ENCODE measurements at regions not wholly inside any gene's neighbourhood (a gene's known extent, or its start where the extent isn't known, plus 50 kb on each side); places are given as distances from the start of the nearest gene placed in this dataset.

GRCh38 chr6:47413752-47414422, 63.7 kb upstream of the CD2AP start (continued):
- TF ChIP-seq ZNF614 (CRISPR knock-in tag; IDR thresholded peaks at IDR 0.05; ENCODE audit: borderline replicate concordance) (0 out of 2 replicates have a peak, but pooled peaks have one; percentile 21), REST (IDR thresholded peaks at IDR 0.05; ENCODE audit: borderline replicate concordance in 1 of 2, low read depth in 1 of 2, low read length in 2 of 2) (no peak), FOXK1 (CRISPR knock-in tag; IDR thresholded peaks at IDR 0.05; ENCODE audit: borderline replicate concordance, low read depth) (no peak), MYNN (CRISPR knock-in tag; IDR thresholded peaks at IDR 0.05; ENCODE audit: low read depth) (no peak), PREB (CRISPR knock-in tag; IDR thresholded peaks at IDR 0.05) (no peak), MIXL1 (CRISPR knock-in tag; IDR thresholded peaks at IDR 0.05) (peak; percentile 69; the same call in 1 of the 2 replicates), ZBTB3 (CRISPR knock-in tag; IDR thresholded peaks at IDR 0.05; ENCODE audit: borderline replicate concordance, low read depth) (no peak), ARID5B (CRISPR knock-in tag; IDR thresholded peaks at IDR 0.05) (peak; percentile 38; the same call in 1 of the 2 replicates), ZMYM2 (CRISPR knock-in tag; IDR thresholded peaks at IDR 0.05) (no peak), PHF8 (CRISPR knock-in tag; IDR thresholded peaks at IDR 0.05) (no peak), BRD4 (CRISPR knock-in tag; IDR thresholded peaks at IDR 0.05) (no peak), BCL3 (CRISPR knock-in tag; IDR thresholded peaks at IDR 0.05) (no peak), KLF16 (CRISPR knock-in tag; IDR thresholded peaks at IDR 0.05) (peak in 1 of 2 experiments; percentile 25; a peak in 1 of 4 replicates), ZNF17 (CRISPR knock-in tag; IDR thresholded peaks at IDR 0.05) (no peak), ZC3H13 (CRISPR knock-in tag; IDR thresholded peaks at IDR 0.05) (no peak), ZNF20 (CRISPR knock-in tag; IDR thresholded peaks at IDR 0.05) (no peak), ZNF749 (CRISPR knock-in tag; IDR thresholded peaks at IDR 0.05; ENCODE audit: borderline replicate concordance) (no peak), ZNF816 (CRISPR knock-in tag; IDR thresholded peaks at IDR 0.05; ENCODE audit: borderline replicate concordance) (no peak), MTA1 (CRISPR knock-in tag; IDR thresholded peaks at IDR 0.05; ENCODE audit: borderline replicate concordance) (no peak), TBX2 (CRISPR knock-in tag; IDR thresholded peaks at IDR 0.05; ENCODE audit: borderline replicate concordance) (no peak), ZFP1 (CRISPR knock-in tag; IDR thresholded peaks at IDR 0.05) (no peak)

All from HepG2 (cell line).